GM12891 (cell line): ENCODE measurements at regions not wholly inside any gene's neighbourhood (a gene's known extent, or its start where the extent isn't known, plus 50 kb on each side); places are given as distances from the start of the nearest gene placed in this dataset.

ENCODE experiments used
- POLR2A ChIP-seq: IDR thresholded peaks from 2 replicates; pipeline ENCODE4 v1.6.1; 2011; ENCODE audit warnings: low read depth, low read length, control low read depth
- POLR2AphosphoS5 ChIP-seq: IDR thresholded peaks from 2 replicates; pipeline ENCODE4 v1.6.1; 2011; ENCODE audit warnings: low read depth, low read length, control low read depth

DNA sequence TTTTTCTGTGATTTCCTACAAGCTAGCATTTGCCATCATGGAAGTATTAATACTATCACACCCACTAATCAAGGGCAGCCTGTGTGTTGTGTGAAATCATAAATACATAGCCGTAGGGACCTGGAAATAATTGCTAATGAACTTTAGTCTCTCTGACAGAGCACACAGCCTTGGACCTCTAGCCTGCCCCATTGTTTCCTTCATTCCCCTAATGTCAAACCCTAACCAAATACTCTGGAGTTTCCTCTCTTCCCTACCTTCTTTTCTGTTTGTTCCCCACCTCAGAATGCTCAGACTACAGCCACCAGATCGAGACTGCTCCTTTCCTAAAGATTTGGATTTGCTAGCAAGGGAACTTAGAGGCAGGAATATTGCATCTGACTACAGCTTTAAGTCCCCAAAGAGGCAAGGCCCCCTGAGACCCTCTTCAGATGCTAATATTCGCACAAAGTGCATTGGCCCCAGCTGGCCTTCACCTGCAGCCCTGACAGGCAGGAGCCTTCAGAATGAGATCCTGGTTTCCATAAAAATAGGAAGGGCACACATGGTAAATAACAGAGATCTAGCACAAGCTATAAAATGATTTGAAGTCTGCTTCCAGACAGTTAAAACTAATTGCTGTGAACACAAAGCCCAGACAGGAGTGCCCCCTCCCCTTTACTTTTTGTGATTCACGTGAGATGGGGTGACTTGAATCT, 279.2 kb upstream of the DCC start:
- TF ChIP-seq POLR2A, result no peak
- TF ChIP-seq POLR2AphosphoS5, result no peak
